Activated T-helper 1 cell treated with anti-CD3 and anti-CD28 coated beads, Interleukin-12 subunit alpha, Interleukin-12 subunit beta, Interleukin-2, Interleukin-4 antibody, amounts not matched to agents 30 ng/mL and 10 ng/mL and 1 ng/mL, durations not matched to agents 14 hours and 24 hours and 36 hours (primary cell): ENCODE measurements at regions not wholly inside any gene's neighbourhood (a gene's known extent, or its start where the extent isn't known, plus 50 kb on each side); places are given as distances from the start of the nearest gene placed in this dataset.
"Not testable (repeated sequence)": the region's sequence is repeated elsewhere in the genome, so short reads cannot be mapped to it uniquely, and the experiment has no call there.

Source experiments
- DNase-seq: peaks from one replicate; pipeline ENCODE4 v3.0.0; 2021; ENCODE audit warnings: low spot score
- H3K27ac Mint-ChIP-seq: one replicate; pipeline ENCODE4 v1.8.0; 2021; ENCODE audit warnings: mild to moderate bottlenecking, mixed read lengths
- H3K27me3 Mint-ChIP-seq: one replicate; pipeline ENCODE4 v1.8.0; 2022; ENCODE audit warnings: mild to moderate bottlenecking, moderate library complexity, mixed read lengths; ENCODE audit not compliant: insufficient read depth
- H3K36me3 Mint-ChIP-seq: one replicate; pipeline ENCODE4 v1.8.0; 2021; ENCODE audit warnings: low read depth, mixed read lengths
- H3K4me1 Mint-ChIP-seq: one replicate; pipeline ENCODE4 v1.8.0; 2021; ENCODE audit warnings: low read depth, mixed read lengths
- H3K4me3 Mint-ChIP-seq: one replicate; pipeline ENCODE4 v1.8.0; 2021; ENCODE audit warnings: mild to moderate bottlenecking, moderate library complexity, mixed read lengths
- H3K9me3 Mint-ChIP-seq: one replicate; pipeline ENCODE4 v1.8.0; 2021; ENCODE audit warnings: mixed read lengths
- intact Hi-C: fragments of 100-400 bp; cut with micrococcal nuclease; formaldehyde crosslinking; loops from one replicate; pipeline ENCODE4 v1.15.1; 2024

DNA sequence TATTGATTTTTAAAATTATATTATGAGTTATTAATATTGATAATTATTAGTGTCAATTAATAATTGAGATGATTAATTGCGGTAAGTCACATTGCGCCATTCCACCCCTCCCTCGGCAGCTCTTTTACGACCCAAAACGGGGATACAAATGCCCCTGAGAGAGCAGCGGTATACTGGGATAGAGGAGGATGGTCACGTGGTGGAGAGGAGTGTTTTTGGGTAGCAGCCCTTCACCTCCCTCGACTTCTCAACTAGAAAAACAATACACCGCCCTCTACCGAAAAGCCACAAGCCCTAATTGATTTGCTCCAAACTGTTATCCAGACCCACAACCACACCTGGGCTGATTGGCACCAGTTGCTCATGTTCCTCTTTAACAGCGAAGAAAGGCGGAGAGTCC, 71.0 kb downstream of the DAPL1 start:
- H3K4me3 Mint-ChIP-seq, H3K27me3 Mint-ChIP-seq, intact Hi-C loops, DNase-seq, H3K4me1 Mint-ChIP-seq, H3K9me3 Mint-ChIP-seq, H3K36me3 Mint-ChIP-seq, H3K27ac Mint-ChIP-seq: not testable (repeated sequence)

DNA sequence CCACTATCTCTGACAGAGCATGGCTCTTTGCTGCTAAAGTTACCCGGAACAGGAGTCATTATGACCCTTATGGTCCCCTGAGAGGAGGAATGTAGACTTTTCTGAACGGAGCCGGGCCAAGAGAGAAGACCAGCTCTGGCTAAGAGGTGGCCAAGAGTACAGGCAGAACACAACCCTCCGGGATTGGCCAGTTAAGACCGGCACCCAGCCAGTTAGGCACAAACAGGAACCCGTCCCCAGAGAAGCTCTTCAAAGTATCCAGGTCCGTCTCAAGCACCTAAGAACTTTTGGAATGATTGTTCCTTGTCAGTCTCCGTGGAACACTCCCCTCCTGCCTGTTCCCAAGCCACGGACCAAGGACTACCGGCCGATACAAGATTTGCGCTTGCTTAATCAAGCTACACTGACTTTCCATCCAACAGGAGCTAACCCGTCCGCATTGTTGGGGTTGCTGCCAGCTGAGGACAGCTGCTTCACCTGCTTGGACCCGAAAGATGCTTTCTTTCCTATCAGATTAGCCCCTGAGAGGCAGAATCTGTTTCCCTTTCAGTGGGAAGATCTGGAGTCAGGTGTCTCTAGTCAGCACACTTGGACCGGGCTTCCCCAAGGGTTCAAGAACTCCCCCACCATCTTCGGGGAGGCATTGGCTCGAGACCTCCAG, 72.5 kb downstream of the DAPL1 start:
- intact Hi-C loops, H3K36me3 Mint-ChIP-seq, H3K4me1 Mint-ChIP-seq: not testable (repeated sequence)

DNA sequence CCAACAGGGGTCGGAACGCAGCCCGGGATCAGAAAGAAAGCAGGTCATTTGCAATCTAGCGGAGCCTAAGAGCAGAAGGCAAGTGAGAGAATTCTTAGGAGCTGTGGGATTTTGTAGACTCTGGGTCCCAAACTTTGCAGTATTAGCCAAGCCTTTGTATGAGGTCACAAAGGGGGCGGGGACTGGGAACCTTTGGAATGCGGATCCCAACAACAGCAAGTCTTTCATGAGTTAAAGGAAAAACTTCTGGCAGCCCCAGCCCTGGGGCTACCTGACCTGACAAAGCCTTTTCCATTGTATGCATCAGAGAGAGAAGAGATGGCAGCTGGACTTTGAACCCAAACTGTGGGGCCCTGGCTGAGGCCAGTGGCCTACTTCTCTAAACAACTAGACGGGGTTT, 73.3 kb downstream of the DAPL1 start:
- H3K4me1 Mint-ChIP-seq, H3K27me3 Mint-ChIP-seq, intact Hi-C loops, H3K27ac Mint-ChIP-seq, DNase-seq, H3K36me3 Mint-ChIP-seq, H3K9me3 Mint-ChIP-seq, H3K4me3 Mint-ChIP-seq: not testable (repeated sequence)

More for the DNA sequence above, 72.5 kb downstream of the DAPL1 start:
- DNase-seq, H3K27ac Mint-ChIP-seq, H3K4me3 Mint-ChIP-seq, H3K27me3 Mint-ChIP-seq, H3K9me3 Mint-ChIP-seq: not testable (repeated sequence)

DNA sequence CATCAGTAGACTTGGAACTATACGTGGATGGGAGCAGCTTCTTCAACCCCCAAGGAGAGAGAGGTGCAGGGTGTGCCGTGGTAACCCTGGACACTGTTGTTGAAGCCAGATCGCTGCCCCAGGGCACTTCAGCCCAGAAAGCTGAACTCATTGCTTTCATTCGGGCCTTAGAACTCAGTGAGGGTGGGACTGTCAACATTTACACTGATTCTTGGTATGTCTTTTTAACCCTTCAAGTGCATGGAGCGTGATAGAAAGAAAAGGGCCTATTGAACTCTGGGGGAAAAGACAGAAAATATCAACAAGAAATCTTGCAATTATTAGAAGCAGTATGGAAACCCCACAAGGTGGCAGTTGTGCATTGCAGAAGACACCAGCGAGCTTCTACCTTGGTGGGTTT, 74.0 kb downstream of the DAPL1 start:
- H3K9me3 Mint-ChIP-seq, H3K27me3 Mint-ChIP-seq, DNase-seq, H3K4me3 Mint-ChIP-seq, intact Hi-C loops, H3K36me3 Mint-ChIP-seq, H3K27ac Mint-ChIP-seq, H3K4me1 Mint-ChIP-seq: not testable (repeated sequence)

DNA sequence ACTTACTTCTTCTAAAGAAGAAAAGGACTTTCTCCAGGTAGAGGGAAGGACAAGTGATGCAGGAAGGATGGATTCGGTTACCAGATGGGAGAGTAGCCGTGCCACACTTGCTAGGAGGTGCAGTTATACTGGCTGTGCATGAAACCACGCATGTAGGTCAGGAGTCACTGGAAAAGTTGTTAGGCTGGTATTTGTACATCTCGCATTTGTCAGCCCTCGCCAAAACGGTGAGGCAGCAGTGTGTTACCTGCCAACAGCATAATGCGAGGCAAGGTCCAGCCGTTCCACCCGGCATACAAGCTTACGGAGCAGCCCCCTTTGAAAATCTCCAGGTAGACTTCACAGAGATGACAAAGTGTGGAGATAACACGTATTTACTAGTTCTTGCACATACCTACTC, 74.5 kb downstream of the DAPL1 start:
- H3K36me3 Mint-ChIP-seq, H3K27me3 Mint-ChIP-seq, DNase-seq, H3K4me1 Mint-ChIP-seq, H3K9me3 Mint-ChIP-seq, H3K4me3 Mint-ChIP-seq, intact Hi-C loops, H3K27ac Mint-ChIP-seq: not testable (repeated sequence)

DNA sequence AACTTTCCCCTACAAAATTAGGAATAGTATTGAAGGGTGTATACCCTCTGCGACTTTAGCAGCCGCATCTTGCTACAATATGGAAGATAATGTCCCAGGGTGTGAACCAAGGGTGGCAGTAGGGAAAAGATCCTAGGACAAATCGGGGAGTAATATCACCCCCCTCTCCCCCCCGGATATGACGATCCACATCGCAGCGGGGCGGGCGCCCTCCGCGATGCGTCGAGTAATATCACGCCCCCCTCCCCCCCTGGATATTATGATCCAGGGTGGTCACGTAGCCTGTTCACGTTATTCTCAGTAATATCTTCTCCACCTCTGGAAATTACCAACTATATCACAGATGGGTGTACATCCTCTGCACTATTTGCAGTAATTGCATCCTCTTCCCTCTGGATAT, 82.9 kb downstream of the DAPL1 start:
- H3K27me3 Mint-ChIP-seq: no peaks in the 10 kb centered on the region
- H3K4me1 Mint-ChIP-seq: no peaks in the 10 kb centered on the region

DNA sequence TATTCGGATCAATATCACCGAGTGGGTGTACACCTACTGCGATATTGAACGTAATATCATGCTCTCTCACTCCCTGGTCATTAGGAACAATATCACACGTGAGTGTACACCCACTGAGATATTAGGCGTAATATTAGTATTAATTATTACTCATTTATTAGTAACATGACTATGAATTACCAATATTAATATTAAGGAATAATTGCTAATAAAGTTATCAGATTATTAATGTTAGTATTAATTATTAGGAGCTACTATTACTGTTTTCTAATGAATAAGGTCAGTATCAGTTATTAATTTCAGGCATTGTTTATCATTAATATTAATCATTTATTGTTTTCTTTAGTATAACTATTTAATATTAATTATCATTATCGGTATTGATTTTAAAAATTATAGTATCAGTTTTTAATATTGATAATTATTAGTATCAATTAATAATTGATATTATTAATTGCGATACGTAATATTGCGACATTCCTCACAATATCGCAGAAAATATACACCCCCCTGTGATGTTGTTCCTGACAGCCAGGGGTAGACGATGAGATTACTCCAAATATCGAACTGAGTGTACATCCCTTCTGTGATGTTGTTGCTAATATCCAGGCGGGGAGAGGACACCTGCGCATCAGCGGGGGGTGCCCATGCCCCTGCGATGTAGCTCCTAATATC, 84.2 kb downstream of the DAPL1 start:
- Mint-ChIP-seq H3K4me1 (no peaks in the 10 kb centered on the region), H3K27ac (no peak overlapping the region), H3K36me3 (no peaks in the 10 kb centered on the region), H3K4me3 (no peak overlapping the region), H3K27me3 (no peaks in the 10 kb centered on the region), H3K9me3 (no peaks in the 10 kb centered on the region)
- intact Hi-C loops: no loop called here
- DNase-seq: no peak

More for the DNA sequence above, 82.9 kb downstream of the DAPL1 start:
- intact Hi-C loops: no loop called here
- no peak for DNase-seq
- H3K9me3 Mint-ChIP-seq: no peaks in the 10 kb centered on the region
- no peaks in the 10 kb centered on the region for H3K36me3 Mint-ChIP-seq
- H3K4me3 Mint-ChIP-seq: no peak overlapping the region
- H3K27ac Mint-ChIP-seq: no peak overlapping the region

DNA sequence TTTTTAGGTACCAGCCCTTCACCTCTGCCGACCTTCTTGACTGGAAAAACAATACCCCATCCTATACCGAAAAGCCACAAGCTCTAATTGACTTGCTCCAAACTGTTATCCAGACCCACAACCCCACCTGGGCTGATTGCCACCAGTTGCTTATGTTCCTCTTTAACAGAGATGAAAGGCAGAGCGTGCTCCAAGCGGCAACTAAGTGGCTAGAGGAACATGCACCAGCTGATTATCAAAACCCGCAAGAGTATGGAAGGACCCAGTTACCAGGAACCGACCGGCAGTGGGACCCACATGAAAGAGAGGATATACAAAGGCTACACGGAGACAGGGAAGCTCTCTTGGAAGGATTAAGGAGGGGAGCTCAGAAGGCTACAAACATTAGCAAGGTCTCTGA, 86.1 kb upstream of the TANC1 start:
- intact Hi-C loops: no loop called here
- no peaks in the 10 kb centered on the region for H3K36me3 Mint-ChIP-seq
- no peak for DNase-seq
- no peaks in the 10 kb centered on the region for H3K27me3 Mint-ChIP-seq
- H3K4me1 Mint-ChIP-seq: peaks cover 10% of the 10 kb centered on the region
- H3K9me3 Mint-ChIP-seq: no peaks in the 10 kb centered on the region
- no peak overlapping the region for H3K27ac Mint-ChIP-seq
- no peak overlapping the region for H3K4me3 Mint-ChIP-seq

DNA sequence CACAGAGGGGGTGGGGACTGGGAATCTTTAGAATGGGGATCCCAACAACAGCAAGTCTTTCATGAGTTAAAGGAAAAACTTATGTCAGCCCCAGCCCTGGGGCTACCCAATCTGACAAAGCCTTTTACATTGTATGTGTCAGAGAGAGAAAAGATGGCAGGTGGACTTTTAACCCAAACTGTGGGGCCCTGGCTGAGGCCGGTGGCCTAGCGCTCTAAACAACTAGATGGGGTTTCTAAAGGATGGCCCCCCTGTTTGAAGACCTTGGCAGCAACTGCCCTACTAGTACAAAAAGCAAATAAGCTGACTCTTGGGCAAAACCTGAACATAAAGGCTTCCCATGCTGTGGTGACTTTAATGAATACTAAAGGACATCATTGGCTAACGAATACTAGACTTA, 83.9 kb upstream of the TANC1 start:
- H3K27ac Mint-ChIP-seq, H3K4me3 Mint-ChIP-seq, DNase-seq, intact Hi-C loops, H3K36me3 Mint-ChIP-seq, H3K27me3 Mint-ChIP-seq, H3K4me1 Mint-ChIP-seq, H3K9me3 Mint-ChIP-seq: not testable (repeated sequence)

DNA sequence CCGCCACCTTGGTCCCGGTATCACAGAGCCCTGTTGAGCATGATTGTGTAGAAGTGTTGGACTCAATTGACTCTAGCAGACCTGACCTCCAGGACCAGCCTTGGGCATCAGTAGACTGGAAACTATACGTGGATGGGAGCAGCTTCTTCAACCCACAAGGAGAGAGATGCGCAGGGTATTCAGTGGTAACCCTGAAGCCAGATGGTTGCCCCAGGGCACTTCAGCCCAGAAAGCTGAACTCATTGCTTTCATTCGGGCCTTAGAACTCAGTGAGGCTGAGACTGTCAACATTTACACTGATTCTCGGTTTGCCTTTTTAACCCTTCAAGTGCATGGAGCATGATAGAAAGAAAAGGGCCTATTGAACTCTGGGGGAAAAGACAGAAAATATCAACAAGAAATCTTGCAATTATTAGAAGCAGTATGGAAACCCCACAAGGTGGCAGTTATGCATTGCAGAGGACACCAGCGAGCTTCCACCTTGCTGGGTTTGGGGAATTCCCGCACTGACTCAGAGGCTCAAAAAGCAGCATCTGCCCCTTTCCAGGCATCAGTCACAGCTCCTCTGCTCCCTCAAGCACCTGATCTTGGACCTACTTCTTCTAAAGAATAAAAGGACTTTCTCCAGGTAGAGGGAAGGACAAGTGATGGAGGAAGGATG, 83.3 kb upstream of the TANC1 start:
- H3K27me3 Mint-ChIP-seq, H3K36me3 Mint-ChIP-seq, intact Hi-C loops, H3K27ac Mint-ChIP-seq, H3K4me1 Mint-ChIP-seq, H3K9me3 Mint-ChIP-seq, H3K4me3 Mint-ChIP-seq: not testable (repeated sequence)
- peak; percentile 14 for DNase-seq

DNA sequence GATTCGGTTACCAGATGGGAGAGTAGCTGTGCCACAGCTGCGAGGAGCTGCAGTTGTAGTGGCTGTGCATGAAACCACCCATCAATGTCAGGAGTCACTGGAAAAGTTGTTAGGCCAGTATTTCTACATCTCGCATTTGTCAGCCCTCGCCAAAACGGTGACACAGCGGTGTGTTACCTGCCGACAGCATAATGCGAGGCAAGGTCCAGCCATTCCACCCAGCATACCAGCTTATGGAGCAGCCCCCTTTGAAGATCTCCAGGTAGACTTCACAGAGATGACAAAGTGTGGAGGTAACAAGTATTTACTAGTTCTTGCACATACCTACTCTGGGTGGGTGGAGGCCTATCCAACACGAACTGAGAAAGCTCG, 82.8 kb upstream of the TANC1 start:
- H3K36me3 Mint-ChIP-seq, H3K27me3 Mint-ChIP-seq, H3K27ac Mint-ChIP-seq, intact Hi-C loops, H3K4me1 Mint-ChIP-seq, H3K4me3 Mint-ChIP-seq, H3K9me3 Mint-ChIP-seq, DNase-seq: not testable (repeated sequence)

DNA sequence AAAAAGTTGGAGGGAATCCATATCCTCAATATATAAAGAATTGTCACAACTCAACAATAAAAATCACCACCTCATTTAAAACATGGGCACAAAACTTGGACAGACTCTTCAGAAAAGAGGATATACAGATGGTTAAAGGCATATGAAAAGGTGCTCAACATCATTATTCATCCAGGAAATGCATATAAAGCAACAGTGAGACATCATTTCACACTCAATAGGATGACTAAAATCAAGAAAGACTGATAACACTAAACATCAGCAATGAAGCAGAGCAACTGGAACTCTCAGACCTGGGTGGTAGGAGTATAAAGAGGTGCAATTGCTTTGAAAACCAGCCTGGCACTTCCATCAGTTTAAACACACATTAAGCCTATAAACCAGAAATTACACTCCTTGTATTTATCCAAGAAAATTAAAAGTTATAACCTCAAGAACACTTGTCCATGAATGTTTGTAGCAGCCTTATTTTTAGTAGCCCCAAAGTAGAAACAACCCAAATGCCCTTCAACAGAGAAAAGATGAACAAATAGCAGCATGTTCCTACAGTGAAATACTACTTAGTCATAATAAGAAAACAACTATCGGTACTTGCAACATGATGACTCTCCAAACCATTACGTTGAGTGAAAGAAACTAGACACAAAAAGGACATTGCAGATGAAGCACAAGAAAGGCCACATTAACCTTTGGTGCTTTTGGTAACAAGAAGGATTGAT, 79.1 kb upstream of the TANC1 start:
- H3K27ac Mint-ChIP-seq: no peak overlapping the region
- intact Hi-C loops: no loop called here
- peaks cover 10% of the 10 kb centered on the region for H3K9me3 Mint-ChIP-seq
- no peaks in the 10 kb centered on the region for H3K36me3 Mint-ChIP-seq
- peaks cover 3% of the 10 kb centered on the region for H3K27me3 Mint-ChIP-seq
- no peak overlapping the region for H3K4me3 Mint-ChIP-seq
- no peak for DNase-seq
- H3K4me1 Mint-ChIP-seq: peaks cover 10% of the 10 kb centered on the region

DNA sequence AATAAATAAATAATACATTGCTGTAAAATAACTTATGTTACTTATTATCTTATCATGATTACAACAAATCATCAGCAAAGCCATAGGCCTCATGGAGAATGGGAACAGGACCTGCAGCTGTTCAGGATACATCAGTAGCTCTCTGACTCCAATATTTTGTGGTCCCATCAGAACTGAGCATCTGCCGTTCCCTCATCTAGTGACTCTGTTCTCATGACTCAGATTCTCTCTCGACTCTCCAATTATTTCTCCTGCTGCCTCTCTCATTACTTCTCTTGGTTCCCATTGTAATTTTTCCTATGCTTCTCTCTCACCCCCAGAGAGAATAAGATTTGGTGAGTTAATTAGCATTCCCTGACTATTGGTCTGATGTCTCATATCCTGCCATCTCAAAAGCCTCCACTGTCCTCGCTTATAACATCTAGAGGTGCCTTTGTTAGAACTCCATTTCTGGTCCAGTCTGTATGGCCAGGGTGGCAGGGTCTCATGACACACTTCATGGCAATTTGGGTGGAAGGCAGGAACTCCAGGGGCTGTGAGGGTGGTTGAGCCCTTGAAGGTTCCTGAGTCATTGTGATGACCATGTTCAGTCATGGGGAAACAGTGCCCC, 78.0 kb upstream of the TANC1 start:
- no peak for DNase-seq
- Mint-ChIP-seq H3K27ac (no peak overlapping the region), H3K4me3 (no peak overlapping the region), H3K36me3 (no peaks in the 10 kb centered on the region), H3K27me3 (peaks cover 3% of the 10 kb centered on the region), H3K9me3 (peaks cover 10% of the 10 kb centered on the region), H3K4me1 (peaks cover 3% of the 10 kb centered on the region)
- intact Hi-C loops: no loop called here
